Vagina (tissue), 2 donors: ENCODE measurements at regions not wholly inside any gene's neighbourhood (a gene's known extent, or its start where the extent isn't known, plus 50 kb on each side); places are given as distances from the start of the nearest gene placed in this dataset.
"Not testable (repeated sequence)": the region's sequence is repeated elsewhere in the genome, so short reads cannot be mapped to it uniquely, and the experiment has no call there.

ENCODE experiments used
- DNase-seq, 2 donors: peaks; one replicate each; pipeline ENCODE4 v3.0.0-alpha.2; 2017; ENCODE audit errors: extremely low spot score in 2 of 2
- H3K27ac ChIP-seq: fragments of 200-600 bp; sonication (generic); one replicate; pipeline ENCODE4 v1.5.1; 2019
- H3K27me3 ChIP-seq: fragments of 200-600 bp; sonication (generic); one replicate; pipeline ENCODE4 v1.5.1; 2019
- H3K36me3 ChIP-seq, 2 donors: fragments of 200-600 bp; sonication (generic); one replicate each; pipeline ENCODE4 v1.5.1; 2017 to 2019
- H3K4me1 ChIP-seq: fragments of 200-600 bp; sonication (generic); one replicate; pipeline ENCODE4 v1.5.1; 2019
- H3K4me3 ChIP-seq, 2 donors: fragments of 200-600 bp; sonication (generic); 1 replicate in 1 of 2; 2 replicates in 1 of 2; pipeline ENCODE4 v1.5.1; 2016 to 2019
- H3K9me3 ChIP-seq: fragments of 200-600 bp; sonication (generic); one replicate; pipeline ENCODE4 v1.5.1; 2019
- intact Hi-C: fragments of 100-400 bp; cut with DNase I; formaldehyde crosslinking; loops from one replicate; pipeline ENCODE4 v1.15.1; 2023

- H3K36me3 ChIP-seq, H3K4me1 ChIP-seq, H3K27ac ChIP-seq, H3K9me3 ChIP-seq, intact Hi-C loops, H3K27me3 ChIP-seq, DNase-seq, H3K4me3 ChIP-seq: not testable (repeated sequence)
Measured at GRCh38 chr1:797649-798048, 111.2 kb upstream of the OR4F16 start.

GRCh38 chr1:800397-800796 is 113.9 kb upstream of the OR4F16 start:
- H3K4me3 ChIP-seq, H3K27ac ChIP-seq, H3K27me3 ChIP-seq, H3K4me1 ChIP-seq, intact Hi-C loops, DNase-seq, H3K9me3 ChIP-seq, H3K36me3 ChIP-seq: not testable (repeated sequence)

GRCh38 chr1:804378-805115 is 118.1 kb upstream of the OR4F16 start:
- H3K4me3 ChIP-seq, H3K36me3 ChIP-seq, H3K27me3 ChIP-seq, H3K9me3 ChIP-seq, H3K4me1 ChIP-seq, DNase-seq, H3K27ac ChIP-seq, intact Hi-C loops: not testable (repeated sequence)

- H3K4me3 ChIP-seq, H3K36me3 ChIP-seq, intact Hi-C loops, H3K9me3 ChIP-seq, H3K4me1 ChIP-seq, DNase-seq, H3K27me3 ChIP-seq, H3K27ac ChIP-seq: not testable (repeated sequence)
Measured at GRCh38 chr1:805310-805709, 118.4 kb upstream of the SAMD11 start.

GRCh38 chr1:807066-807465 is 116.7 kb upstream of the SAMD11 start:
- H3K4me1 ChIP-seq, H3K36me3 ChIP-seq, intact Hi-C loops, H3K4me3 ChIP-seq, H3K27me3 ChIP-seq, H3K27ac ChIP-seq, DNase-seq, H3K9me3 ChIP-seq: not testable (repeated sequence)

GRCh38 chr1:807699-808390 is 115.9 kb upstream of the SAMD11 start:
- DNase-seq, H3K4me1 ChIP-seq, H3K36me3 ChIP-seq, H3K27ac ChIP-seq, H3K27me3 ChIP-seq, intact Hi-C loops, H3K4me3 ChIP-seq, H3K9me3 ChIP-seq: not testable (repeated sequence)

- H3K4me3 ChIP-seq, H3K27me3 ChIP-seq, H3K9me3 ChIP-seq, H3K4me1 ChIP-seq, H3K27ac ChIP-seq, H3K36me3 ChIP-seq, intact Hi-C loops, DNase-seq: not testable (repeated sequence)
Measured at GRCh38 chr1:810949-811348, 112.8 kb upstream of the SAMD11 start.

- H3K36me3 ChIP-seq, H3K4me3 ChIP-seq, intact Hi-C loops, DNase-seq, H3K9me3 ChIP-seq, H3K4me1 ChIP-seq, H3K27ac ChIP-seq, H3K27me3 ChIP-seq: not testable (repeated sequence)
Measured at GRCh38 chr1:812535-813127, 111.1 kb upstream of the SAMD11 start.

GRCh38 chr1:814543-814942 is 109.2 kb upstream of the SAMD11 start:
- H3K36me3 ChIP-seq, DNase-seq, H3K27me3 ChIP-seq, intact Hi-C loops, H3K4me3 ChIP-seq, H3K27ac ChIP-seq, H3K9me3 ChIP-seq: not testable (repeated sequence)
- peaks cover 12% of the 10 kb centered on the region for H3K4me1 ChIP-seq

GRCh38 chr1:815147-815922 is 108.4 kb upstream of the SAMD11 start:
- H3K4me3 ChIP-seq, H3K36me3 ChIP-seq, H3K27me3 ChIP-seq, intact Hi-C loops, DNase-seq, H3K9me3 ChIP-seq, H3K27ac ChIP-seq: not testable (repeated sequence)
- H3K4me1 ChIP-seq = peaks cover 12% of the 10 kb centered on the region
